ENCODE measurements at regions not wholly inside any gene's neighbourhood (a gene's known extent, or its start where the extent isn't known, plus 50 kb on each side); places are given as distances from the start of the nearest gene placed in this dataset.

- H3K4me3 ChIP-seq (ENCODE audit: low read depth, low read length) = no peak overlapping the region
- no peak for TF ChIP-seq CTCF (IDR thresholded peaks at IDR 0.05; ENCODE audit: control insufficient read depth, extremely low read depth, insufficient read depth)
Measured at GRCh38 chr5:41670854-41671479, 160.6 kb upstream of the PLCXD3 start.

DNA sequence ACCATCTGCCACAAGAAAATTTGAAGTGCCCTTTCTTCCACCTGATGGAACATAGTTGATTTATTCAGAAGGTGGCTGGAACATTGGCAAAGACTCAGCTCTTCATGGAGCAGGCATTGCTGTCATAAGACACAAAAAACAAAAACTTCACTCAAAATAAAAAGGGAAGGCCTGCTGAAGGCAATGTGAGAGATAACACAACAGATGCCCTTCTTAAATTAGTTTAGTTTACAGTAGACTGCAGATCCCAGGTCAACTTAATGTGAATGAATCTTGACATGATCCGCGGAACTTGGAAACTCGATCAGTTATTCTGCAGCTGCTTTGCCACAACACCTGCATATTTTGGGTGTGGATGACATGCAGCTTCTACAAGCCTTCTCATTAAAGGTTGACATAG is 159.8 kb upstream of the PLCXD3 start:
- no peak for TF ChIP-seq CTCF (IDR thresholded peaks at IDR 0.05; ENCODE audit: control insufficient read depth, extremely low read depth, insufficient read depth)
- no peak overlapping the region for H3K4me3 ChIP-seq (ENCODE audit: low read depth, low read length)
- DNase-seq (ENCODE audit: low read depth) = no peak

More at GRCh38 chr5:41670854-41671479, 160.6 kb upstream of the PLCXD3 start:
- no peak for DNase-seq (ENCODE audit: low read depth)

GRCh38 chr5:41661254-41661653 is 150.9 kb upstream of the PLCXD3 start:
- no peak for TF ChIP-seq CTCF (IDR thresholded peaks at IDR 0.05; ENCODE audit: control insufficient read depth, extremely low read depth, insufficient read depth)
- DNase-seq (ENCODE audit: low read depth) = no peak

DNA sequence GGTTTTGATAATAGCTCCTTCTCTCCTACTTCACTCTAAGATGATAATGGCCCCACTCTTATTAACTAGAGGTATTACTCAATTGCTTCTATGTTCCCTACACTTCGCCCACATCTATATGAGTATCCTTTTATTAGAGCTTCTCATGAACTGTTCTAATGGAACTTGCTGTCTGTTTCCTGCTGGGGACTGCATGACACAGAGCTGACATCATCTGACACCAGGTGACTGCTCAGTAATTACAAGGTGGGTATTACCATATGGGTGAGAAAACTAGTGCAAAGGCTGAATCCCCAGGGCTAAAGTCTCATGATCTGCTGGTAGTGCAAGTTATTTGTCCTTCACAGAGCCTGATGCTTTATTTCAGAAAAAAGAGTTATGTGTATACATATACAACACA is 146.2 kb upstream of the PLCXD3 start:
- no peak for TF ChIP-seq CTCF (IDR thresholded peaks at IDR 0.05; ENCODE audit: control insufficient read depth, extremely low read depth, insufficient read depth)
- no peak for DNase-seq (ENCODE audit: low read depth)
- no peak overlapping the region for H3K4me3 ChIP-seq (ENCODE audit: low read depth, low read length)

More at GRCh38 chr5:41661254-41661653, 150.9 kb upstream of the PLCXD3 start:
- H3K4me3 ChIP-seq (ENCODE audit: low read depth, low read length) = no peak overlapping the region

DNA sequence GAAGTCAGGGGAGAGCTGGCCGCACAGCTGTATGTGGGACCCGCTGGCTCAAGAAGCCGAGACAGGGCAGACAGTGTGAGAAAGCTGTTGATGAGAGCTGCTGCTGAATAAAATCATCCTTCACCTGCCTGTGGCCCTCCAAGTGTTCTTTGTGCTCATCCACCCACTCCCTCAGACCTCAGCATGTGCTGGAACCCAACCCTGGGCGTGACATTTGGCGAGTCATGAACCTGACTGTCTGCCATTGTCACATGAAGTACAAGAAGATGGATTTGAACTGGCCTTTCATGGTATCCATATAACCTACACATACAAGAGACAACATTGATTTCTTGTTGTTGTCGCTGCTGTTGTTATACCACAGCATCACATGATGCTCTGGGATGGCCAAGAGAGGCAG is 139.7 kb upstream of the PLCXD3 start:
- DNase-seq (ENCODE audit: low read depth) = no peak

GRCh38 chr5:41649659-41650058 is 139.3 kb upstream of the PLCXD3 start:
- H3K4me3 ChIP-seq (ENCODE audit: low read depth, low read length) = no peak overlapping the region
- DNase-seq (ENCODE audit: low read depth) = no peak
- no peak for TF ChIP-seq CTCF (IDR thresholded peaks at IDR 0.05; ENCODE audit: control insufficient read depth, extremely low read depth, insufficient read depth)

More for the DNA sequence above, 139.7 kb upstream of the PLCXD3 start:
- TF ChIP-seq CTCF (IDR thresholded peaks at IDR 0.05; ENCODE audit: control insufficient read depth, extremely low read depth, insufficient read depth) = no peak
- no peak overlapping the region for H3K4me3 ChIP-seq (ENCODE audit: low read depth, low read length)

- DNase-seq (ENCODE audit: low read depth) = peak; percentile 33
- no peak for TF ChIP-seq CTCF (IDR thresholded peaks at IDR 0.05; ENCODE audit: control insufficient read depth, extremely low read depth, insufficient read depth)
- no peak overlapping the region for H3K4me3 ChIP-seq (ENCODE audit: low read depth, low read length)
Measured at GRCh38 chr5:41648996-41649395, 138.6 kb upstream of the PLCXD3 start.
